Caco-2 (cell line): ENCODE measurements at regions not wholly inside any gene's neighbourhood (a gene's known extent, or its start where the extent isn't known, plus 50 kb on each side); places are given as distances from the start of the nearest gene placed in this dataset.

ENCODE experiments used
- BruUV-seq: library from RNA; stranded (reverse); fragments of 400-500 nt; replicated peaks from 2 replicates; lab custom pipeline; 2021; lab: Mats Ljungman, UMichigan
- CTCF ChIA-PET: fragments of 300-600 bp; sonication (Branson Sonifier 250); formaldehyde crosslinking; loops from one replicate; lab custom pipeline; 2022; ENCODE audit warnings: antibody characterized with exemption; lab: Charles Lee
- POLR2A ChIA-PET: fragments of 300-600 bp; sonication (Branson Sonifier 250); formaldehyde crosslinking; loops from one replicate; lab custom pipeline; 2022; ENCODE audit warnings: antibody characterized with exemption; lab: Charles Lee
- DNase-seq, 2 experiments: peaks; one replicate each; pipeline versions ENCODE4 v3.0.0 to v3.0.0-alpha.2; 2020 to 2022
- H3K27me3 ChIP-seq: replicated peaks from 2 replicates; pipeline ENCODE4 v1.6.0; 2011; ENCODE audit warnings: low read length; ENCODE audit not compliant: control insufficient read depth, insufficient read depth
- H3K36me3 ChIP-seq: 2 replicates; pipeline ENCODE4 v1.5.1; 2011; ENCODE audit warnings: low read length; ENCODE audit not compliant: control insufficient read depth, insufficient read depth
- H3K4me1 ChIP-seq: fragments of 250-450 bp; sonication (Bioruptor Pico); 2 replicates; pipeline ENCODE4 v1.5.1; 2020; ENCODE audit warnings: mild to moderate bottlenecking
- H3K4me3 ChIP-seq: 2 replicates; pipeline ENCODE4 v1.5.1; 2011; ENCODE audit warnings: low read depth, mild to moderate bottlenecking, control low read depth, low read length
- H3K9me3 ChIP-seq: fragments of 250-450 bp; sonication (Bioruptor Pico); 2 replicates; pipeline ENCODE4 v1.5.1; 2020; ENCODE audit warnings: mild to moderate bottlenecking, moderate library complexity
- H3K27ac Mint-ChIP-seq: one replicate; pipeline ENCODE4 v1.8.0; 2022; ENCODE audit warnings: mixed read lengths; ENCODE audit not compliant: unreplicated experiment
- H3K27me3 Mint-ChIP-seq: one replicate; pipeline ENCODE4 v1.8.0; 2022; ENCODE audit warnings: mixed read lengths; ENCODE audit not compliant: insufficient read depth, unreplicated experiment
- H3K36me3 Mint-ChIP-seq: one replicate; pipeline ENCODE4 v1.8.0; 2022; ENCODE audit warnings: mild to moderate bottlenecking, mixed read lengths; ENCODE audit not compliant: insufficient read depth, unreplicated experiment
- H3K4me1 Mint-ChIP-seq: one replicate; pipeline ENCODE4 v1.8.0; 2022; ENCODE audit warnings: low read depth, mixed read lengths; ENCODE audit not compliant: unreplicated experiment
- H3K4me3 Mint-ChIP-seq: one replicate; pipeline ENCODE4 v1.8.0; 2022; ENCODE audit warnings: mild to moderate bottlenecking, moderate library complexity, mixed read lengths; ENCODE audit not compliant: unreplicated experiment
- H3K9me3 Mint-ChIP-seq: one replicate; pipeline ENCODE4 v1.8.0; 2022; ENCODE audit warnings: mixed read lengths; ENCODE audit not compliant: unreplicated experiment
- intact Hi-C: fragments of 100-400 bp; cut with micrococcal nuclease; formaldehyde crosslinking; loops from one replicate; pipeline ENCODE4 v1.10.0; 2022; ENCODE audit not compliant: unreplicated experiment
- TF ChIP-seq, protein P1 (sequence below), 2 experiments: fragments of 200-600 bp in 1 of 2; IDR thresholded peaks; 1 replicate in 1 of 2; 2 replicates in 1 of 2; pipeline versions ENCODE4 v1.5.1 to v1.8.0; 2011 to 2022; ENCODE audit warnings: antibody characterized with exemption in 1 of 2, control low read depth in 1 of 2, inconsistent platforms in 1 of 2, low read depth in 1 of 2, low read length in 1 of 2, mild to moderate bottlenecking in 1 of 2, moderate library complexity in 1 of 2; ENCODE audit not compliant: insufficient read depth in 1 of 2, severe bottlenecking in 1 of 2, unreplicated experiment in 1 of 2

DNA sequence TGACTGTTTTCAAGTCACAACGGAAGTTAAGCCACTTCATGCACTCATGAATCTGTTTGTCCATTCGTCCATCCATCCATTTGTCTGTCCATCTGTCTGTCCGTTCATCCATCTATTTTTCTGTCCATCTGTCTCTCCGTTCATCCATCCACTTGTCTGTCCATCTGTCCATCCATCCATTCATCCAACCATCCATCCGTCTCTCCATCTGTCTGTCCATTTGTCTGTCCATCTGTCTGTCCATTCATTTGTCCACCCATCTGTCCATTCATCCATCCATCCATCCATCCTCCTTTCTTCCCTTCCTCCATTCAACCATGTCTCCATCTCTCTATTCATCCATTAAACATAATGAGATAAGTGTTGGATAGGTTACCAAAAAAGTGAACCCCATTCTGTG is 123.5 kb upstream of the UQCRFS1 start:
- H3K36me3 ChIP-seq: no peaks in the 10 kb centered on the region
- peaks cover 2% of the 10 kb centered on the region for H3K27me3 Mint-ChIP-seq

DNA sequence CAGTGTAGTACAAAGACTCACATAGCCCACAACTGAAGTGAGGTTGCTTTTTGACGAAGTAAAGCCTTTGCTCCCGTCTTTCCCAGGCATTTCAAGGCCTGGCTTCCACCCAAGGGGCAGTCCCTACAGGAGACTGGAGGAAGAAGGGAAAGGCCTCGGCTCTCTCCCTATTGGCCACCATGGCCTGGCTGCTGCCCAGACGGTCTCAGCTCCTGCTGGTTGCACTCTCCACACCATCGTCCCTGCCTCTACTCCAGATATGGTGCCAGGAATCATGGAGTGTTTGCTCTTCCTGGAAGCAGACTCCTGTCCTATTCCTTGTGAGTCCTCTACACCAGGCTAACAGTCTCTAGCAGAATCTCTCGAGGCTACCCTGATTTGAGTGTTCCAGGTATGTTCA is 124.1 kb upstream of the UQCRFS1 start:
- Histone ChIP-seq H3K4me1 (no peaks in the 10 kb centered on the region), H3K4me3 (no peak overlapping the region), H3K9me3 (no peaks in the 10 kb centered on the region), H3K36me3 (no peaks in the 10 kb centered on the region), H3K27me3 (no peaks in the 10 kb centered on the region)
- no peak overlapping the region for H3K27ac Mint-ChIP-seq
- no peaks in the 10 kb centered on the region for H3K4me1 Mint-ChIP-seq
- no peak overlapping the region for H3K4me3 Mint-ChIP-seq
- TF ChIP-seq, protein P1, sequence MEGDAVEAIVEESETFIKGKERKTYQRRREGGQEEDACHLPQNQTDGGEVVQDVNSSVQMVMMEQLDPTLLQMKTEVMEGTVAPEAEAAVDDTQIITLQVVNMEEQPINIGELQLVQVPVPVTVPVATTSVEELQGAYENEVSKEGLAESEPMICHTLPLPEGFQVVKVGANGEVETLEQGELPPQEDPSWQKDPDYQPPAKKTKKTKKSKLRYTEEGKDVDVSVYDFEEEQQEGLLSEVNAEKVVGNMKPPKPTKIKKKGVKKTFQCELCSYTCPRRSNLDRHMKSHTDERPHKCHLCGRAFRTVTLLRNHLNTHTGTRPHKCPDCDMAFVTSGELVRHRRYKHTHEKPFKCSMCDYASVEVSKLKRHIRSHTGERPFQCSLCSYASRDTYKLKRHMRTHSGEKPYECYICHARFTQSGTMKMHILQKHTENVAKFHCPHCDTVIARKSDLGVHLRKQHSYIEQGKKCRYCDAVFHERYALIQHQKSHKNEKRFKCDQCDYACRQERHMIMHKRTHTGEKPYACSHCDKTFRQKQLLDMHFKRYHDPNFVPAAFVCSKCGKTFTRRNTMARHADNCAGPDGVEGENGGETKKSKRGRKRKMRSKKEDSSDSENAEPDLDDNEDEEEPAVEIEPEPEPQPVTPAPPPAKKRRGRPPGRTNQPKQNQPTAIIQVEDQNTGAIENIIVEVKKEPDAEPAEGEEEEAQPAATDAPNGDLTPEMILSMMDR (IDR thresholded peaks at IDR 0.05; ENCODE audit: insufficient read depth in 1 of 2, low read depth in 1 of 2, low read length in 1 of 2, severe bottlenecking in 1 of 2, unreplicated experiment in 1 of 2): no peak
- peaks cover 17% of the 10 kb centered on the region for H3K9me3 Mint-ChIP-seq
- intact Hi-C loops: no loop called here
- H3K27me3 Mint-ChIP-seq: peaks cover 2% of the 10 kb centered on the region
- ChIA-PET POLR2A (no interaction called here), CTCF (no interaction called here)
- H3K36me3 Mint-ChIP-seq: no peaks in the 10 kb centered on the region
- DNase-seq: no peak
- no TSS peak for BruUV-seq

More for the DNA sequence above, 123.5 kb upstream of the UQCRFS1 start:
- DNase-seq: no peak
- no peaks in the 10 kb centered on the region for H3K27me3 ChIP-seq
- H3K36me3 Mint-ChIP-seq: no peaks in the 10 kb centered on the region
- POLR2A ChIA-PET: no interaction called here
- intact Hi-C loops: no loop called here
- no peaks in the 10 kb centered on the region for H3K4me1 ChIP-seq
- H3K9me3 ChIP-seq: no peaks in the 10 kb centered on the region
- H3K9me3 Mint-ChIP-seq: peaks cover 17% of the 10 kb centered on the region
- no peak overlapping the region for H3K4me3 Mint-ChIP-seq
- no peaks in the 10 kb centered on the region for H3K4me1 Mint-ChIP-seq
- no peak overlapping the region for H3K4me3 ChIP-seq
- TF ChIP-seq, protein P1 (IDR thresholded peaks at IDR 0.05; ENCODE audit: insufficient read depth in 1 of 2, low read depth in 1 of 2, low read length in 1 of 2, severe bottlenecking in 1 of 2, unreplicated experiment in 1 of 2): no peak
- no TSS peak for BruUV-seq
- CTCF ChIA-PET: no interaction called here
- no peak overlapping the region for H3K27ac Mint-ChIP-seq

DNA sequence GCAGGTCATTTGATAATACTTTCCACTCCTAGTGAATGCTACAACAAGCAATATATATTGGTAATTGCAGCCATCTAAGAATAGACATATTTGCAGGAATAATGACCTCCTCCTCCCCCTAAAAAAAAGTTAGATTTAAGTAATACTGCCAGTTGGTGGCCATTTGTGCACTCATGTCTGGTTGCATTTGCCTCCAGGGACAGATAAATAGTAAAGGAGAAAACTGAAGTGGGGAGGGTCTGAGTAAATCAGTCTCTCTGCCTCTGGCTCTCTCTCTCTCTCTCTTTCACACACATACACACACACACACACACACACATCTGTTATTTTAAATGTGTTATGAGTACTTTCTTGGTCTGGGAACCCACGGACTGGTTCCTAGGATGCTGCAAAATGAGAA is 125.5 kb upstream of the UQCRFS1 start:
- Histone ChIP-seq H3K9me3 (no peaks in the 10 kb centered on the region; the same call in 1 of the 2 replicates), H3K36me3 (no peaks in the 10 kb centered on the region), H3K27me3 (no peaks in the 10 kb centered on the region), H3K4me1 (no peaks in the 10 kb centered on the region), H3K4me3 (no peak overlapping the region)
- no peaks in the 10 kb centered on the region for H3K36me3 Mint-ChIP-seq
- ChIA-PET POLR2A (no interaction called here), CTCF (no interaction called here)
- intact Hi-C loops: no loop called here
- no TSS peak for BruUV-seq
- H3K4me3 Mint-ChIP-seq: no peak overlapping the region
- no peak overlapping the region for H3K27ac Mint-ChIP-seq
- TF ChIP-seq, protein P1 (IDR thresholded peaks at IDR 0.05; ENCODE audit: insufficient read depth in 1 of 2, low read depth in 1 of 2, low read length in 1 of 2, severe bottlenecking in 1 of 2, unreplicated experiment in 1 of 2): no peak
- DNase-seq: no peak
- peaks cover 2% of the 10 kb centered on the region for H3K27me3 Mint-ChIP-seq
- H3K9me3 Mint-ChIP-seq: peaks cover 17% of the 10 kb centered on the region
- no peaks in the 10 kb centered on the region for H3K4me1 Mint-ChIP-seq
